CD4-positive, alpha-beta T cell treated with Interferon alpha-2 for 1 hour (primary cell): ENCODE measurements at regions not wholly inside any gene's neighbourhood (a gene's known extent, or its start where the extent isn't known, plus 50 kb on each side); places are given as distances from the start of the nearest gene placed in this dataset.

Source experiments
- DNase-seq, 2 donors: peaks; one replicate each; pipeline ENCODE4 v3.0.0-alpha.2; 2020 to 2022

GRCh38 chr5:1666812-1667588 is 132.6 kb downstream of the MRPL36 start:
- peak in 1 of 2 donors; percentile 45 for DNase-seq

- DNase-seq: no peak
These were observed 133.4 kb downstream of the MRPL36 start for GRCh38 chr5:1666221-1666620.

- no peak for DNase-seq
These were observed 133.8 kb downstream of the MRPL36 start for GRCh38 chr5:1665803-1666202.

GRCh38 chr5:1665231-1665630 is 134.4 kb downstream of the MRPL36 start:
- no peak for DNase-seq

GRCh38 chr5:1663186-1663585 is 136.5 kb downstream of the MRPL36 start:
- DNase-seq: no peak

GRCh38 chr5:1662559-1663085 is 137.0 kb downstream of the MRPL36 start:
- DNase-seq: no peak

GRCh38 chr5:1661831-1662558 is 137.6 kb downstream of the MRPL36 start:
- DNase-seq: no peak

- DNase-seq: no peak
These were observed 137.6 kb upstream of the LPCAT1 start for GRCh38 chr5:1661311-1661710.

- DNase-seq: no peak
These were observed 136.8 kb upstream of the LPCAT1 start for GRCh38 chr5:1660511-1660910.

GRCh38 chr5:1660001-1660400 is 136.2 kb upstream of the LPCAT1 start:
- DNase-seq: no peak

- DNase-seq: no peak
These were observed 135.6 kb upstream of the LPCAT1 start for GRCh38 chr5:1659100-1659981.

- no peak for DNase-seq
These were observed 134.9 kb upstream of the LPCAT1 start for GRCh38 chr5:1658665-1659064.

GRCh38 chr5:1657161-1657741 is 133.5 kb upstream of the LPCAT1 start:
- no peak for DNase-seq

GRCh38 chr5:1656271-1656975 is 132.7 kb upstream of the LPCAT1 start:
- DNase-seq: no peak

GRCh38 chr5:1655496-1656270 is 131.9 kb upstream of the LPCAT1 start:
- no peak for DNase-seq

- DNase-seq: no peak
These were observed 131.2 kb upstream of the LPCAT1 start for GRCh38 chr5:1654786-1655495.

- peak in 1 of 2 donors; percentile 39 for DNase-seq
These were observed 130.2 kb upstream of the LPCAT1 start for GRCh38 chr5:1653698-1654651.

- DNase-seq: no peak
These were observed 129.3 kb upstream of the LPCAT1 start for GRCh38 chr5:1652873-1653697.
